ENCODE measurements at regions not wholly inside any gene's neighbourhood (a gene's known extent, or its start where the extent isn't known, plus 50 kb on each side); places are given as distances from the start of the nearest gene placed in this dataset.

GRCh38 chr9:135326633-135327152, 152.9 kb upstream of the PPP1R26 start:
- TF ChIP-seq EZH2phosphoT487 (IDR thresholded peaks at IDR 0.05) (no peak), CTCF (IDR thresholded peaks at IDR 0.05) (no peak)
